ENCODE measurements at regions not wholly inside any gene's neighbourhood (a gene's known extent, or its start where the extent isn't known, plus 50 kb on each side); places are given as distances from the start of the nearest gene placed in this dataset.
"Not testable (repeated sequence)": the region's sequence is repeated elsewhere in the genome, so short reads cannot be mapped to it uniquely, and the experiment has no call there.

DNA sequence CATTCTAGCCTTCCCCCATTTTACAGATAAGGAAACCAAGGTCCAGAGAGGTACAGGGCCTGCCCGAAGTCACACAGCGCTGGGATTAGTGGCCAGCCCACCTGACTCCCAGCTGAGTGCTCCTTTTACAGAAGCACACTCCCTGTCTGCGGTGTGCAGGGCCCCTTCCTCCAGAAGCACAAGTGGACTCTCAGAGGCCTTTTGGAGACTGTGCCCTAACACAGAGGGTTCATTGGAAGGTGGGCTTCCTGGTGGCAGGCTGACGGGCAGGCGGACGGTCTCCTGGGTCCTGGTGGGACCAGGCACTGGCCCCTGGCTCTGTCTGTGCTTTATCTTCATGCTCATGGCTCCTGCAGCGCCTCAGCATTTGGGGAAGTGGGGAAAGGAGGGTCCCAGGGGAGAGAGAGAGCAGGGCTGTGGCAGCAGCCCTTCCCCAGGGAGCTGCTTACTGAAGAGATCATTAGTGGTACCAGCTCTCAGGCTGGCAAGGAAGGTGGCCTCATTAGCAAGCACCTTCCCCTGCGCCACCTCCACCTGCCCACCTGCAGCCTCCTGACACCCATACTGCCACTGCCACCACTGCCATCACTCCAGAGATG lies 83.1 kb upstream of the GOLGA6L4 start:
- TF ChIP-seq, protein P1, sequence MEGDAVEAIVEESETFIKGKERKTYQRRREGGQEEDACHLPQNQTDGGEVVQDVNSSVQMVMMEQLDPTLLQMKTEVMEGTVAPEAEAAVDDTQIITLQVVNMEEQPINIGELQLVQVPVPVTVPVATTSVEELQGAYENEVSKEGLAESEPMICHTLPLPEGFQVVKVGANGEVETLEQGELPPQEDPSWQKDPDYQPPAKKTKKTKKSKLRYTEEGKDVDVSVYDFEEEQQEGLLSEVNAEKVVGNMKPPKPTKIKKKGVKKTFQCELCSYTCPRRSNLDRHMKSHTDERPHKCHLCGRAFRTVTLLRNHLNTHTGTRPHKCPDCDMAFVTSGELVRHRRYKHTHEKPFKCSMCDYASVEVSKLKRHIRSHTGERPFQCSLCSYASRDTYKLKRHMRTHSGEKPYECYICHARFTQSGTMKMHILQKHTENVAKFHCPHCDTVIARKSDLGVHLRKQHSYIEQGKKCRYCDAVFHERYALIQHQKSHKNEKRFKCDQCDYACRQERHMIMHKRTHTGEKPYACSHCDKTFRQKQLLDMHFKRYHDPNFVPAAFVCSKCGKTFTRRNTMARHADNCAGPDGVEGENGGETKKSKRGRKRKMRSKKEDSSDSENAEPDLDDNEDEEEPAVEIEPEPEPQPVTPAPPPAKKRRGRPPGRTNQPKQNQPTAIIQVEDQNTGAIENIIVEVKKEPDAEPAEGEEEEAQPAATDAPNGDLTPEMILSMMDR (IDR thresholded peaks at IDR 0.05; ENCODE audit: insufficient read depth, low read depth, low read length): not testable (repeated sequence)
- not testable (repeated sequence) for TF ChIP-seq EZH2 (IDR thresholded peaks at IDR 0.05; ENCODE audit: insufficient read depth, low read length)

Data from astrocyte (in vitro differentiated cells and primary cell).